ENCODE measurements at regions not wholly inside any gene's neighbourhood (a gene's known extent, or its start where the extent isn't known, plus 50 kb on each side); places are given as distances from the start of the nearest gene placed in this dataset.

DNA sequence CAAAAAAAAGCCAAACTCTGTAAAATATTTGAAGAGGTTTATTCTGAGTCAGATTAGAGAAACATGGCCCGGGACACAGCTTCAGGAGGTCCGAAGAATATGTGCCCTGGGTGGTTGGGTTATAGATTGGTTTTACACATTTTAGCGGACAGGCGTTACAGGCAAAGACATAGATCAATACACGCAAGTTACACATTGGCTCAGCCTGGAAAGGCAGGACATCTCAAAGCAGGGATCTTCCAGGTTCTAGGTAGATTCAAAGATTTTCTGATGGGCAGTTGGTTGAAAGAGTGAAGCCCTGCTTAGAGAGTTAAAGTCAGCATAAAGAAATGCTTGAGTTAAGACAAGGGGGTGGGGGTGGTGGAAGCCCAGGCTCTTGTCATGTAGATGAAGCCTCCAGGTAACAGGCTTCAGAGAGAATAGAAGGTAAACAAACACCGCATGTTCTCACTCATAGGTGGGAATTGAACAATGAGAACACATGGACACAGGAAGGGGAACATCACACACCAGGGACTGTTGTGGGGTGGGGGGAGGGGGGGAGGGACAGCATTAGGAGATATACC lies 464.3 kb upstream of the ADARB2 start:
- H4K5ac ChIP-seq (ENCODE audit: low read depth, low read length): no peak overlapping the region
- in situ Hi-C loops (cut with MboI; ENCODE audit: low sequenced_read_pairs) (no loop called here), dilution Hi-C loops (cut with HindIII; ENCODE audit: low sequenced_read_pairs, unreplicated experiment) (no loop called here), intact Hi-C loops (cut with micrococcal nuclease) (no loop called here)
- no peak overlapping the region for H2AFZ ChIP-seq (replicated peaks; ENCODE audit: low read length, poor library complexity)
- H3K14ac ChIP-seq (replicated peaks; ENCODE audit: low read depth, low read length): no peak overlapping the region
- no peak for DNase-seq
- H2BK120ac ChIP-seq (ENCODE audit: low read depth, low read length): no peak overlapping the region
- no peak overlapping the region for H3K4ac ChIP-seq (ENCODE audit: low read depth, low read length)
- no peak overlapping the region for H3K56ac ChIP-seq (ENCODE audit: extremely low read depth, insufficient read depth, low read length)
- ChIA-PET POLR2A (ENCODE audit: unreplicated experiment) (no interaction called here), CTCF (no interaction called here)
- peaks cover 7% of the 10 kb centered on the region for H3K9me3 ChIP-seq (ENCODE audit: control insufficient read depth, insufficient read depth, low read length)
- H3K4me3 ChIP-seq (ENCODE audit: insufficient read depth, low read depth, low read length): no peak overlapping the region
- no peak overlapping the region for H4K8ac ChIP-seq (ENCODE audit: low read depth in 2 of 2, low read length in 2 of 2)
- no TSS peak for BruUV-seq (replicated peaks)
- no peak overlapping the region for H3K23ac ChIP-seq (ENCODE audit: low read depth, low read length)
- no peaks in the 10 kb centered on the region for H4K20me1 ChIP-seq (ENCODE audit: insufficient read depth, low read length)
- no peak overlapping the region for H2BK5ac ChIP-seq (ENCODE audit: low read depth, low read length, poor library complexity, severe bottlenecking)
- H3K4me2 ChIP-seq (ENCODE audit: low read depth, low read length): no peak overlapping the region
- no peak for ATAC-seq (ENCODE audit: low read depth)
- H3K4me1 ChIP-seq (ENCODE audit: control insufficient read depth, insufficient read depth, low read length): no peaks in the 10 kb centered on the region
- TF ChIP-seq, protein P1, sequence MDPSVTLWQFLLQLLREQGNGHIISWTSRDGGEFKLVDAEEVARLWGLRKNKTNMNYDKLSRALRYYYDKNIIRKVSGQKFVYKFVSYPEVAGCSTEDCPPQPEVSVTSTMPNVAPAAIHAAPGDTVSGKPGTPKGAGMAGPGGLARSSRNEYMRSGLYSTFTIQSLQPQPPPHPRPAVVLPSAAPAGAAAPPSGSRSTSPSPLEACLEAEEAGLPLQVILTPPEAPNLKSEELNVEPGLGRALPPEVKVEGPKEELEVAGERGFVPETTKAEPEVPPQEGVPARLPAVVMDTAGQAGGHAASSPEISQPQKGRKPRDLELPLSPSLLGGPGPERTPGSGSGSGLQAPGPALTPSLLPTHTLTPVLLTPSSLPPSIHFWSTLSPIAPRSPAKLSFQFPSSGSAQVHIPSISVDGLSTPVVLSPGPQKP (IDR thresholded peaks at IDR 0.05; ENCODE audit: borderline replicate concordance, low read depth, low read length): no peak
- TF ChIP-seq MAFK (IDR thresholded peaks at IDR 0.05; ENCODE audit: low read depth, low read length): no peak
- TF ChIP-seq CEBPB (IDR thresholded peaks at IDR 0.05; ENCODE audit: low read depth, low read length): no peak
- no peak for TF ChIP-seq MAZ (IDR thresholded peaks at IDR 0.05; ENCODE audit: borderline replicate concordance, low read depth, low read length)
- no peak for TF ChIP-seq RAD21 (IDR thresholded peaks at IDR 0.05; ENCODE audit: low read length)
- TF ChIP-seq, protein P2, sequence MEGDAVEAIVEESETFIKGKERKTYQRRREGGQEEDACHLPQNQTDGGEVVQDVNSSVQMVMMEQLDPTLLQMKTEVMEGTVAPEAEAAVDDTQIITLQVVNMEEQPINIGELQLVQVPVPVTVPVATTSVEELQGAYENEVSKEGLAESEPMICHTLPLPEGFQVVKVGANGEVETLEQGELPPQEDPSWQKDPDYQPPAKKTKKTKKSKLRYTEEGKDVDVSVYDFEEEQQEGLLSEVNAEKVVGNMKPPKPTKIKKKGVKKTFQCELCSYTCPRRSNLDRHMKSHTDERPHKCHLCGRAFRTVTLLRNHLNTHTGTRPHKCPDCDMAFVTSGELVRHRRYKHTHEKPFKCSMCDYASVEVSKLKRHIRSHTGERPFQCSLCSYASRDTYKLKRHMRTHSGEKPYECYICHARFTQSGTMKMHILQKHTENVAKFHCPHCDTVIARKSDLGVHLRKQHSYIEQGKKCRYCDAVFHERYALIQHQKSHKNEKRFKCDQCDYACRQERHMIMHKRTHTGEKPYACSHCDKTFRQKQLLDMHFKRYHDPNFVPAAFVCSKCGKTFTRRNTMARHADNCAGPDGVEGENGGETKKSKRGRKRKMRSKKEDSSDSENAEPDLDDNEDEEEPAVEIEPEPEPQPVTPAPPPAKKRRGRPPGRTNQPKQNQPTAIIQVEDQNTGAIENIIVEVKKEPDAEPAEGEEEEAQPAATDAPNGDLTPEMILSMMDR (conservative IDR thresholded peaks at IDR 0.05; ENCODE audit: low read depth, low read length): no peak
- TF ChIP-seq POLR2A (IDR thresholded peaks at IDR 0.05; ENCODE audit: low read depth, low read length): no peak
- no peak overlapping the region for H3K27ac ChIP-seq (ENCODE audit: insufficient read depth, low read length)
- no peak overlapping the region for H2AK9ac ChIP-seq (replicated peaks; ENCODE audit: low read depth, low read length, poor library complexity)
- no peak overlapping the region for H2BK15ac ChIP-seq (ENCODE audit: low read depth, low read length)
- WGBS, 2 experiments (ENCODE audit: extremely low coverage in 2 of 2, insufficient read length in 1 of 2): no CpG with 5 or more reads among the region's 6 CpGs
- H4K91ac ChIP-seq (ENCODE audit: insufficient read depth, low read depth, low read length): no peak overlapping the region
- H3K9me1 ChIP-seq (ENCODE audit: insufficient read depth, low read length): no peaks in the 10 kb centered on the region
- no peak overlapping the region for H2BK20ac ChIP-seq (ENCODE audit: low read depth, low read length)
- no peak overlapping the region for H3K18ac ChIP-seq (ENCODE audit: low read depth, low read length)
- H3K27me3 ChIP-seq (ENCODE audit: control insufficient read depth, insufficient read depth, low read length): no peaks in the 10 kb centered on the region
- H3K36me3 ChIP-seq (ENCODE audit: control insufficient read depth, insufficient read depth, low read length): no peaks in the 10 kb centered on the region
- no peak overlapping the region for H3K9ac ChIP-seq (ENCODE audit: low read depth, low read length)
- H2AK5ac ChIP-seq (ENCODE audit: low read depth, low read length): no peak overlapping the region
- no peaks in the 10 kb centered on the region for H3K79me1 ChIP-seq (ENCODE audit: low read depth in 1 of 2, low read length in 2 of 2)
